ENCODE measurements at regions not wholly inside any gene's neighbourhood (a gene's known extent, or its start where the extent isn't known, plus 50 kb on each side); places are given as distances from the start of the nearest gene placed in this dataset.

GRCh38 chr1:82704966-82705365 is 904.2 kb downstream of the ADGRL2 start:
- H3K4me2 ChIP-seq (ENCODE audit: low read length): no peak overlapping the region
- no peak for TF ChIP-seq EZH2 (IDR thresholded peaks at IDR 0.05; ENCODE audit: borderline replicate concordance, low read length)
- TF ChIP-seq CTCF (IDR thresholded peaks at IDR 0.05; ENCODE audit: low read length): no peak

GRCh38 chr1:82704393-82704792 is 903.7 kb downstream of the ADGRL2 start:
- H3K4me3 ChIP-seq (ENCODE audit: low read depth, low read length, poor library complexity, severe bottlenecking): no peak overlapping the region
- H3K79me2 ChIP-seq (ENCODE audit: insufficient read depth, low read length): no peaks in the 10 kb centered on the region
- no peaks in the 10 kb centered on the region for H3F3A ChIP-seq (ENCODE audit: insufficient read depth, low read length)
- no peak overlapping the region for H3K27ac ChIP-seq (ENCODE audit: low read depth, low read length, poor library complexity, severe bottlenecking)
- no peaks in the 10 kb centered on the region for H3K27me3 ChIP-seq (ENCODE audit: insufficient read depth, low read length)
- no peaks in the 10 kb centered on the region for H3K9me3 ChIP-seq (ENCODE audit: low read length)
- no peaks in the 10 kb centered on the region for H3K36me3 ChIP-seq (ENCODE audit: insufficient read depth, low read length)
- no peak overlapping the region for H3K9ac ChIP-seq (ENCODE audit: low read length)
- H3K4me1 ChIP-seq (ENCODE audit: insufficient read depth, low read length, severe bottlenecking): no peaks in the 10 kb centered on the region
- H2AFZ ChIP-seq (ENCODE audit: low read length): no peak overlapping the region
- no peak overlapping the region for H3K4me2 ChIP-seq (ENCODE audit: low read length)
- TF ChIP-seq CTCF (IDR thresholded peaks at IDR 0.05; ENCODE audit: low read length): no peak
- TF ChIP-seq EZH2 (IDR thresholded peaks at IDR 0.05; ENCODE audit: borderline replicate concordance, low read length): no peak
- no peaks in the 10 kb centered on the region for H3K9me2 ChIP-seq (ENCODE audit: low read depth, low read length)
- no peaks in the 10 kb centered on the region for H4K20me1 ChIP-seq (ENCODE audit: insufficient read depth, low read length)

More at GRCh38 chr1:82704966-82705365, 904.2 kb downstream of the ADGRL2 start:
- H3K79me2 ChIP-seq (ENCODE audit: insufficient read depth, low read length): no peaks in the 10 kb centered on the region
- H3K9ac ChIP-seq (ENCODE audit: low read length): no peak overlapping the region
- H2AFZ ChIP-seq (ENCODE audit: low read length): no peak overlapping the region
- H3K27me3 ChIP-seq (ENCODE audit: insufficient read depth, low read length): no peaks in the 10 kb centered on the region
- no peaks in the 10 kb centered on the region for H3K9me2 ChIP-seq (ENCODE audit: low read depth, low read length)
- H3F3A ChIP-seq (ENCODE audit: insufficient read depth, low read length): no peaks in the 10 kb centered on the region
- H3K4me1 ChIP-seq (ENCODE audit: insufficient read depth, low read length, severe bottlenecking): no peaks in the 10 kb centered on the region
- H4K20me1 ChIP-seq (ENCODE audit: insufficient read depth, low read length): no peaks in the 10 kb centered on the region
- H3K36me3 ChIP-seq (ENCODE audit: insufficient read depth, low read length): no peaks in the 10 kb centered on the region
- H3K27ac ChIP-seq (ENCODE audit: low read depth, low read length, poor library complexity, severe bottlenecking): no peak overlapping the region
- no peak overlapping the region for H3K4me3 ChIP-seq (ENCODE audit: low read depth, low read length, poor library complexity, severe bottlenecking)
- no peaks in the 10 kb centered on the region for H3K9me3 ChIP-seq (ENCODE audit: low read length)

- Histone ChIP-seq H3K9me3 (ENCODE audit: low read length) (no peaks in the 10 kb centered on the region), H3K36me3 (ENCODE audit: insufficient read depth, low read length) (no peaks in the 10 kb centered on the region), H3F3A (ENCODE audit: insufficient read depth, low read length) (no peaks in the 10 kb centered on the region), H3K9me2 (ENCODE audit: low read depth, low read length) (no peaks in the 10 kb centered on the region), H3K27me3 (ENCODE audit: insufficient read depth, low read length) (no peaks in the 10 kb centered on the region), H3K27ac (ENCODE audit: low read depth, low read length, poor library complexity, severe bottlenecking) (no peak overlapping the region), H3K79me2 (ENCODE audit: insufficient read depth, low read length) (no peaks in the 10 kb centered on the region), H3K4me1 (ENCODE audit: insufficient read depth, low read length, severe bottlenecking) (no peaks in the 10 kb centered on the region), H2AFZ (ENCODE audit: low read length) (no peak overlapping the region), H4K20me1 (ENCODE audit: insufficient read depth, low read length) (no peaks in the 10 kb centered on the region), H3K4me3 (ENCODE audit: low read depth, low read length, poor library complexity, severe bottlenecking) (no peak overlapping the region), H3K4me2 (ENCODE audit: low read length) (no peak overlapping the region), H3K9ac (ENCODE audit: low read length) (no peak overlapping the region)
- TF ChIP-seq CTCF (IDR thresholded peaks at IDR 0.05; ENCODE audit: low read length) (no peak), EZH2 (IDR thresholded peaks at IDR 0.05; ENCODE audit: borderline replicate concordance, low read length) (no peak)
Observed at GRCh38 chr1:82703951-82704350, 903.2 kb downstream of the ADGRL2 start.
